Embryonic facial prominence (tissue), 1 donor: ENCODE measurements at regions not wholly inside any gene's neighbourhood (a gene's known extent, or its start where the extent isn't known, plus 50 kb on each side); places are given as distances from the start of the nearest gene placed in this dataset.
A peak's percentile ranks its signal among the peaks of the same experiment; 100 is the strongest.
"Not testable (repeated sequence)": the region's sequence is repeated elsewhere in the genome, so short reads cannot be mapped to it uniquely, and the experiment has no call there.

ENCODE experiments used
- DNase-seq: peaks from one replicate; pipeline ENCODE4 v3.0.0-alpha.2; 2016; ENCODE audit errors: extremely low spot score

GRCh38 chr4:103998756-103999155, 279.0 kb upstream of the TACR3 start:
- DNase-seq = no peak

DNA sequence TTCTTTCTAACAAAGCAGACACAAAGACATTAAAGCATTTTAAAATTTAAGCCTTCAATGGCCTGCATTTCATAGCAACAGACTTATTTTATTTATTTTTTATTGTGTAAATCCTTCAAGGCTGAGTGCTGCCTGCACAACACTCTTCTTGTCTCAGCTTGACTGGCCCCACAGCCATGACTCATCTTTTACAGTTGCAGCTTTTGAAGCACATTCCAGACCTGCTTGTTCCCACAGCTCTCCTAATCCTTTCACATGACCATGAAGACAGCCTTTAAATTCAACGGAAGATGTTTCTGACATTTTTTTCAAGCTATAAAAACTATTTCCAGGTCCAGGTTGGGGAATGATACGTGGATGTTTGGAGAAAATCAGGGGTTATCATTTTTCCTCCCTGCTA, 276.9 kb upstream of the TACR3 start:
- DNase-seq = peak; percentile 27

DNA sequence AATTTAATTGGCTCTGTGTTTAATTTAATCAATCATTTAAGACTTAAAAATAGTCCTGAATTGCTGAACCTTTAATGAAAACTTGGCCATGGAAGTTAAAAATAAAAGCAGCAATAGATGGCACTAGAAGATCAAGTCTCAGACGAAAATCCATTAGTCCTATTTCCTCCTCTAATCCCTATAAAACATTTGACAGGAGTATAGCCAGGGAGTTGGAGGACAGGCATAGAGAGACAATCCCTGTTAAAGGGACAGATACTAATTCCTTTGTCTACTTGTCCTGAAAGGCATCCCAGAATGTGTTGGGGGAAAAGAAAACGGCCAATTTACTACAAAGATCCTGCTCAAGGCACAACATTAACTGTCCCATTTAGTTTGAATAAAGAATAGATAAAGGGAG, 276.3 kb upstream of the TACR3 start:
- no peak for DNase-seq

GRCh38 chr4:103994059-103994458, 274.3 kb upstream of the TACR3 start:
- no peak for DNase-seq

GRCh38 chr4:103982454-103982853, 262.7 kb upstream of the TACR3 start:
- DNase-seq = no peak

DNA sequence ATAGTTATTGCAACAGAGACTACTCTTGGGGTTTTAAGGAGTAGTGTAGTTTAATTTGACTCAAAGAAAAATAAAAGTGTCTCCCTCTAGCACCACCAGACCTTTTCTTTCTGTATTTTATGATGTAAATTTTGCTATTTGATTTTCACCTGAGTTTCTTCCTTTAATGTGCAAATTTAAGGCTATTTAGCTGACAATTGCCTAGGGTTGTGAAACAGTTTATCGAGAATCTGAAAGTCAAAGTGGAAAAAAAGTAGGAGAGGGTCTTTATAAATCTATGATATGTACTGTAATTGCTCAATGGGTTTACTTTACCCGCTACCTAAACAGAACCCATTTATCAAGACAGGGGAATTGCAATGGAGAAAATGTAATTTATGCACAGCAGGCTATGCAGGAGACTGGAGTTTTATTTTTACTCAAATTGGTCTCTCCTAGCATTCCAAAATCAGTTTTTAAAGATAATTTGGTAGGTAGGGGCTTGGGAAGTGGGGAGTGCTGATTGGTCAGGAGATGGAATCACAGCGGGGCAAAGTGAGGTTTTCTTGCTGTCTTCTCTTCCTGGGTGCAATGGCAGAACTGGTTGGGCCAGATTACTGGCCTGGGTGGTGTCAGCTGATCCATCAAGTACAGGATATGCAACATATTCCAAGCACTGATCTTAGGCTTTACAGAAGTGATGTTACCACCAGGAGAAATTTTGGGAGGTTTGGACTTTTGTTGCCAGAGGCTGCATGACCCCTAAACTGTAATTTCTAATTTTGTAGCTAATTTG, 228.6 kb upstream of the TACR3 start:
- no peak for DNase-seq

DNA sequence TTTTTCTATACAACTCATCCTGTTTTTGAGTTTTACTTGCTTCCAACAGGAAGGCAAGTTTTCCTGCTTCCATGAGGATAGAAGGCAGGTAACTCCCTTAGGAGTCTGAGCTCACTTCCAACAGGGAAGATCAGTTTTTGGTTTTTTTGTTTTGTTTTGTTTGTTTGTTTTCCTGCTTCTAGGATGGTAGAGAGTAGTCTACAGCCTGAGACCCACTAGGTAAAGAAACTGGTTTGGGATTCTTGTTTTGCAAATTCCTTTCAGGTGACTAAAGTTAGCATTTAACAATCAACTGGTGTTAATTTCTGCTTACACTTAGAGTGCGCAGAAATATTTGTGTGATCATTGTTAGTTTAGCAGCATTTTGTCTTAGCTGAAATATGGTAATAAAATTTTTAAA, 227.8 kb upstream of the TACR3 start:
- DNase-seq = no peak

GRCh38 chr4:103946621-103947268, 227.0 kb upstream of the TACR3 start:
- not testable (repeated sequence) for DNase-seq

DNA sequence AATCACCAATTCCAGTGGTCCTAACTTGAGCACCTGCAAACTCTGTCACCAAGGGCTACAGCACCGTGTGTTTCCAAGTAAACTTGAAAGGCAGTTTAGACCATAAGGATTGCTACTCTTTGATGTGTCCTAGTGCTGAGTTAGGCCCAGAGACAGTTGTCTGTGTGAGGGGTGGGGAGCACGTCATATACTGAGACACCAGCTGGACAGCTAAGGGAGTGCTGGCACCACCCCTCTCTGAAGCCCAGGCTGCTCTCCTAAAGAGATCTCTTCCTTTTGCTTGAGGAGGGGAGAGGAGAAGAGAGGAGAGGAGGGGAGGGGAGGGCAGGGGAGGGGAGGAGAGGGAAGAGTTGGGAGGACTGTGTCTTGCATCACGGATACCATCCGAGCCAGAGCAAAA, 218.7 kb upstream of the TACR3 start:
- DNase-seq = no peak

DNA sequence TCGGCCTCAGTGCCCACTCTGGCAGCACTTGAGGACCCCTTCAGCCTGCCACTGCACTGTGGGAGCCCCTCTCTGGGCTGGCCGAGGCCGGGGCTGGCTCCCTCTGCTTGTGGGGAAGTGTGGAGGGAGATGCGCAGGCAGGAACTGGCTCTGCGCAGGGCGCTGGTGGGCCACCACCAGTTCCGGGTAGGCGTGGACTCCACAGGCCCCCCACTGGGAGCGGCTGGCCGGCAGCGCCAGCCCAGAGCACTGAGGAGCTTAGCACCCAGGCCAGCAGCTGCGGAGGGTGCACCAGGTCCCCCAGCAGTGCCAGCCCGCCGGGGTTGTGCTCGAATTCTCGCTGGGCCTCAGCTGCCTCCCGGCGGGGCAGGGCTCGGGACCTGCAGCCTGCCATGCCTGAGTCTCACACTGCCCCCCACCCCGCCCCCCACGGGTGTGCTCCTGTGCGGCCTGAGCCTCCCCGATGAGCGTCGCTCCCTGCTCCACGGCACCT, 216.9 kb upstream of the TACR3 start:
- DNase-seq = no peak

- no peak for DNase-seq
These were observed 214.5 kb upstream of the TACR3 start for GRCh38 chr4:103934178-103934789.

DNA sequence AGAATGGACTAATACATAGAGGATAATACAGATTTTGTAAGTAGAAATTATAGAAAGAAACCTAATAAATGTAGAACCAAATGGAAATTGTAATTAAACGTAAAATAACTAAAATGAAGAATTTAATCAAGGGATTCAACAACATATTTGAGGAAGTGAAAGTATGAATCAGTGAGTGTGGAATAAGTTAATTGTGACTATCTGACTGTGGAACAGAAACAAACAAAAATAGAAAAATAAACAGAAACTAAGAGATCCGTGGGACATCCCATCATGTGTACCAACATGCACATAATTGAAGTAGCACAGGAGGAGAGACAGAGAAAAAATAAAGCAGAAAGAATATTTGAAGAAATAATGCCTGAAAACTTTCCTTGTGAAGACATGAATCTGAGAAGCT, 208.6 kb upstream of the TACR3 start:
- DNase-seq = no peak

DNA sequence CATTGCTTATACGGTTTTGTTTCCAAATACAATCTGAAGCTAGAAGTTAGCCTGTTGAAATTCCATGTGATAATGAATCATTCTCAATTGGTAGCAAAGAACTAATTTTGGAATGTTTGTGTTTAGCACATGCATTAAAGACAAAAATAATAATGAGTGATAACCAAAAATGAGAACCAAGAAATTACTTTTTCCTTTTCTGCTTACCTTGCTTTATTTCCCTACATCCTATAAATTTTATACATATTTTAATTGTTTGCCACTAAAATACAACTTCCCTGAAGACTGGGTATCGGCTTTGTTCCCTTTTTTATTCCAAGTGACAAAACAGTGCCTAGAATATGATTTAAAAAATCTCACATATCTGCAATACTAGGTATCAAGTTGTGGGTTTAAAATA, 203.8 kb upstream of the TACR3 start:
- no peak for DNase-seq

DNA sequence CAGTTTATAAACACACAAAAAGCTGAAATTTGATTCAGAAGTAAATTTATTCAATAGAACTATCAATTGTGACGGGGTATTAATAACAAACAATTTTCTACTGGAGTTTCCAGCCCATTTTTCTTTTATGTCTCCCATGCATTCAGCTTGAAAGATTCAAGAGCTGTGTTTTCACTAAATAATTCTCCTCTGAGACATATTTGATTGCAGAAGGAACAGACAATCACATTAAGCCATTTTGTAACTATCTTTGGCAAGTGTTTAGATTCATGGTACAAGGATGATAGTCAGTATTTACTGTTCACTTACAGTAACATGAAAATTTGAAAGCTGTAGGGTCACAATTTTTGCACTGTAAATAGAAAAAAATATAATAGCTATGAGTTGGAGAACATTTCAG, 198.4 kb upstream of the TACR3 start:
- DNase-seq = no peak

- DNase-seq = no peak
These were observed 195.6 kb upstream of the TACR3 start for GRCh38 chr4:103915224-103915869.

- DNase-seq = no peak
These were observed 187.6 kb upstream of the TACR3 start for GRCh38 chr4:103907414-103907813.

DNA sequence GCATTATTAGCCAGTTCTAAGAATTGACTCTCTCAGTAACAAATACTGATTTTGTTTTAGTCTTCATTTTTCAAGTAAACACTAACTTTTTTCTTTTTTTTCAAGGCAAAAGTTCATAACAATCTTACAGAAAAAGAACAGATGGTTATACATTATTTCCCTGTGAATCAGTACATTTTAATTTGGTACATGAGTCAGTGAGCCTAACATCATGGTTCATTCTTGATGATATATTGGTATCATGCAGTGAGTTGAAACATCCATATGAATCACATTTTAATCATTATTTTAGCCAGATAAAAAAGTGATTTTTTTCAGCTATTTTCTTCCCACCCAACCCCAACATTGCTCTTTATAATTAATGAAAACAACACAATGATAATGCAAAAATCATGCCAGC, 184.3 kb upstream of the TACR3 start:
- DNase-seq = no peak

GRCh38 chr4:103902730-103903129, 182.9 kb upstream of the TACR3 start:
- DNase-seq = no peak

DNA sequence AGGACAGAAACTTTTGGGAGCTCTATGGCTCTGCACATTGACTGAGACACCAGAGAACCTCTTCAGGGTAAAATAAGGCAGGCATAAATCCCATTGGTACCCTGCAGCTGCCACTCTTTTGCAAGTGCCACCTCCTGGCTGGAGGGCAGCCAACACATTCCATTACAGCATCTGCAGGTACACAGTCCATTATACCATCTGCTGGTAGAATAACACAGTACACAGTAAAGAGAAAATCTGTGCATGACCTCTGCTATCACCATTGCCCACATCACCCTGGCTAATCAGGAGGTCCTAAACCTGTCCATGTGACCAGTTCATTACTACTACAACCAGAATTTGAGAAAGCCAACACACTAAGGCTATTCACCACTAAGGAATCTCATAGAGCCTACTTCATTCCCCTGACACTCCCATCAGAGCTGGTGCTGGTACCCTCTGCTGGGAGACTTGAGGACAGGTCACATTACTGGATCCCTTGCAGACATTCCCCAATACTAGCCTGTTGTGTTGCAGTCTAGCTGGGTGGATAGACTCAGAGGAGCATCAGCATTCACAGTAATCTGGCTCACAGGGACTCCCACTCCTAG, 176.2 kb upstream of the TACR3 start:
- no peak for DNase-seq

DNA sequence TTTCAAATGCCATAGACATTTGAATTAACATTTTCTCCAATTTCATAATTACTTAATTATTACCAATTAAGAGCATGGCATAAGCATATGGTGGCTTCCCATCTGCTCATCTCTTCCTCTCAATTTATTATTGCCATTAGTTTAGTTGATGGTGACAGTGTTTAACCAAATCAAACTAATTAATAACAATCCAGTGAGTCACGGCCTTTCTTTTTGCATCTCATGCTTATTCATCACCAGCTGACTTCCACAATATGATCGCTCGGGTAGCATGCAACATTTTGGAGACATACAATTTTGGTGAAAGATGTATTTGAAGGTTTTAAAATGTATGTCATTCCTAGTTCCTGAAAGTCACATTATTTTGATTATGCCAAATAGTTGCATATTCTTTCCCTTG, 172.8 kb upstream of the TACR3 start:
- DNase-seq = no peak

DNA sequence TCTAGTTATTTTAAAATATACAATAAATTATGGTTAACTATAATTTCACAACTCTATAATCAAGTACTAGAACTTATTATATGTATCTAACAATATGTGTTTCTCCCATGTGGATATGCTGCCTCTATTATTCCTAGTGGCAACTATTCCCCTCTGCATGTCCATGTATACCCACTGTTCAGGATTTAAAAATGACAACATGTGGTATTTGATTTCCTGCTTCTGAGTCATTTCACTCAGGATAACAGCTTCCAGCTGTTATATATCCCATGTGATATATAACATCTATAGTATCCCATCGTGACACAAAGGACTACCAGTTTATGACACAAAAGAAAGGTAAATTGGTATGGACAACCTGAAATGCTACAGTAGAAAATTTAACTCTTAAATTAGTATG, 167.4 kb upstream of the TACR3 start:
- no peak for DNase-seq

DNA sequence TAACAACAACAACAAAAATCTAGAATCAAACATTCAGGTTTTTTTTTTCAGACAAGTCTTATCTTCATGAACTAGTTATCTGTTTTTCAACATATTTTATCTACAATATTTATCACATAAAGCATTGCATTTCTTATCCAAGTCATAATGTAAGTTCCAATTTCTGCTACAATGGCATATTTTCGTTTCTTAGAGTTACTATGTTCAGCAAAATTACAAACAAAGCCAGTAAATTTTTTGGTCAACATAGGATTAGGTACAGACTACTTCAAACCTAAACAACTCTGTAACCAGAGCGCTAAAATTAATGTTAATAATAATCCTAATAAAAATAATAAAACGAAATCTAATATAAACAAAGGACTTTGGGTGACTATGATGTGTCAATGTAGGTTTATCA, 165.4 kb upstream of the TACR3 start:
- DNase-seq = no peak
